GM19397 (cell line): ENCODE measurements at regions not wholly inside any gene's neighbourhood (a gene's known extent, or its start where the extent isn't known, plus 50 kb on each side); places are given as distances from the start of the nearest gene placed in this dataset.

Experiments
- ATAC-seq: cut with Tn5 transposase; IDR thresholded peaks from one replicate; pipeline ENCODE4 v1.9.1; 2021; ENCODE audit warnings: mild to moderate bottlenecking, moderate library complexity; ENCODE audit not compliant: unreplicated experiment

DNA sequence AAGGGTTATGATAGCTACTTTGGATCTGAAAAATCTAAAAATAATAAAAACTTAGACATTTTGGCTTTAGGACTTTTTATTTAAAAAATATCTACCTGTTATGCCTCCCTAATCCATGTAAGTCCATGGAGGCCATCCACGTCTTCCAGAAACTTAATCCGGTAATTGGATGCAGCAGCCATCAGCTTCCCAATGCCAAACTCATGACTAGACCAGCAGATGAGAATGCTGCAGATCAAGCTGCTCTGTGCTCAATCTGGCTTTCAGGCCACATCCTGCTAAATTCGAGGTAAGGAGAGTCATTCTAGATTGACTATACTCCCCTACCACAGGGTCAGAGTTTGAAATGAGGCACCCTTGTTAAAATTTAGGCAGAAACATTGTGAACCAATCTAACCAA lies 168.5 kb upstream of the TCERG1L start:
- ATAC-seq: no peak

DNA sequence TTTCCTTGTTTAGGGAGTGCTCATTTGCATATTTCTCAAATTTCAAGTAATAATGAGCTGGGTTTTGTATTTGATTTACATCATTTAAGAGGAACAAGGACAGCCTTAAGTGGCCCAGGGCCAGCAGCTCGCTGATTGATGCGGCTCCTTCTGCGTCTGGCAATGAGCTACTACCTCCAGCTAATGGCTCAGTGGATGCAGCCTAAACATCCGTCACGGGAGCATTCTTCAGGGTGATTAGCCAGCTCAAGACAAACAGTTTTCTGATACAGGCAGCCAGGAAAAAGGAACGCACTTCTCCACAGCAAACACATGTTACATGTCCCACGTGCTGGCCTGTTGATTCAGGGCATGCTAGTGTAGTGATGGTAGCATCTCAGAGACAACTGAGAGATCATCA lies 169.3 kb upstream of the TCERG1L start:
- ATAC-seq: no peak

DNA sequence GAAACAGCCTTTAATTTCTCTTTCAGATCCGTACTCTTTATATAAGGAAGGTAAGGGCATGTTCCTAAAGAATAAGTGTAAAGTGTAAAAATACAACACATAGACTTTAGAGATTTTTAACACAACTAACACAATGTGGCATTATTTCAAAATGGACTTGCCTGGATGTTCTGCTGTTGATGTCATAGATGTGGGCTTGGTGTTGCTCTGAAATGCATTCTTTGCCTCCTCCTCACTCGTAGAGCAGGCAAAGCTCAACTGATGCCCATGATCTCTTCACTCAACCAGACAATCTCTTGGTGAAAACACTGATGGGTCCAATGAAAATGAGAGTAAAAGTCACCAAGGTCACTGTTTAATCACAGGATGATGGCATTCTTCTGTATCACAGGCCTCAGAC lies 174.2 kb upstream of the TCERG1L start:
- ATAC-seq: no peak

DNA sequence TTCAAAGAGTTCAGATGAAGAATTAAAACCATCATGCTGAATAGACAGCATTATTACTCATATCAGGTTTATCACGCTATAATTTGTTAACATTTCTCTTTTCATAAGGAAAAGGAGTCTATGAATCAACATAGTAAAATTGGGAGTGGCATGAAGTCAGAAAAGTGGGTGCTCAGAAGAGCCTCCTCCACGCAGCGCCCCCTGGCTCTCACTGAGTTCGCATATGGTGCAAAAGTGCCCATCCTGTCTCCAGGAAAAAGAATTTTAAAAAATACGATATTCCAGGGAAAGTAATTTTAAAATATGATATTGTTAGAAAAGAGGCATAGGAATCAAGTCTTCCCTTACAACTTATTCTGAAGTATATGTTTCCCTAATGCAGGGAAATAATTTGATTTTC lies 176.3 kb upstream of the TCERG1L start:
- ATAC-seq: no peak

DNA sequence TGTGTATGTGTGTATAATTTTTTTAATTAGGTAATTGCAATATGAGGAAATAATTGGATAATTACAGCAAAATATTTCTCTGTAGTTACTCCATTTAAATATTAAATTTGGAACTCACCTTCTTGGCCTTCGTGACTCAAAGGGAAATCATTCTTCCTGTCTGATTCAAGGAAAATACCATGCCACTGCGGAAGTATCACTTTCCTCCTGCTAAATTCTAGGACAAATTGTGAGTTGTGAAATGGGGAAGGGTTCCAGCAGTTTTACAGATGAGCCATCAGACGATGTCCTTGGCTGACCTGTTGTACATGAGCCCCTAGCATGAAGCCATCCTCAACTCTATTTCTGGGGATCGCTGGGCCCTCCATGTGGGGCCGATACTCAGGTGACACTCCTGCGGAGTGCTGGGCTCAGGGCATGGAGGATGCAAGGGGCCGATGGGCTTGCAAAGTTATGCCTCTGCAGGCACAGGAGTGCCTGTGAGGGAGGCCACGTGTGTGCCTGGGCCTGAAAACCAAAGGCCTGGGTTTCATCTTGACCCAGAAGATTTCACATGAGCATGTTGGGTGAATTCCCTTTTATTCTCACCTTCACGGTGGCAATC lies 179.6 kb upstream of the TCERG1L start:
- no peak for ATAC-seq

DNA sequence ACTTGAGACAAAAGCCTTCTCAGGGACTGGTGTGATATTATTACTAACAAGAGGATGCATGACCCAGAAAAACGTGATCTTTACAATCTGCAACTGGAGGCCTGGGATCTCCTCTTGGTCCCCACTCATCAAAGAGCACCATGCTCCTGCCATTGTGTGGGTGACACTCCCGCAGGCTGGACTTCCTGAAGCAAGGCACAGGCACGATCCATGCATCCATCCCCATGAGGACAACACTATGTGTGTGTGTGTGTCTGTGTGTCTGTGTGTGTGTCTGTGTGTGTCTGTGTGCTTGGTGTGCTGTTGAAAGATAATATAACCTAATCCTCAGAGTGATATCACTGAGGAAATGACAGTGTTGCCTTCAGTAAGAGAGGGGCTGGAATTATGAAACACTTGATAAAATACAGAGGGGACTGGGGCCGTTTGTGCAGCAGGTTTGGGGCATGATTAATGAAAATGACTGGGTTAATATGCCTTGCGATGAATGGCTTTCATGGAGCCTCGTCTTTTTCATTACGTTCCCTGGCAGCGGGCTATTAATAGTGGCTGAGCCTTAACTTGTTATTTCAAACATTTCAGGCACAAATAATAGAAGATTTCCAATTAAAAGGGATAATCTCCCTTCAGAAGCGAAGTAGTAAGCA lies 180.8 kb upstream of the TCERG1L start:
- no peak for ATAC-seq

DNA sequence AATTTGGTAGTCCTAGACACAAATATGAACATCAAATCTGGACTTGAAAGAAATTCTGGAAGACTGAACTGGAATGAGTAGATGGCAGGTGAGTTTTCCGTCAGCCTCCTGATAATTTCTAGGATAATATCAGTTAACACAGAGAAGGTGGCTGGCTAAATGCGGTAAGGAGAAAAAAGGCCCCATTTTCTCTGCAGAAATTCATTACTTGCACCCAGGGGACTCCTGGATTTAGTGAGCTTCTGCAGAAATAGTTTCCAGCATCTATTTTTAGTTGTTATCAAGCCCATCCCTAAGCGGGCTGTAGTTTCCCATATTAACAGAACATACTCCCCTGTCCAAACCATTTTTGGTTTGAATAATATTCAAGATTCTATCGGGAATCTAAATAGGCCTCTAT lies 181.9 kb upstream of the TCERG1L start:
- no peak for ATAC-seq

DNA sequence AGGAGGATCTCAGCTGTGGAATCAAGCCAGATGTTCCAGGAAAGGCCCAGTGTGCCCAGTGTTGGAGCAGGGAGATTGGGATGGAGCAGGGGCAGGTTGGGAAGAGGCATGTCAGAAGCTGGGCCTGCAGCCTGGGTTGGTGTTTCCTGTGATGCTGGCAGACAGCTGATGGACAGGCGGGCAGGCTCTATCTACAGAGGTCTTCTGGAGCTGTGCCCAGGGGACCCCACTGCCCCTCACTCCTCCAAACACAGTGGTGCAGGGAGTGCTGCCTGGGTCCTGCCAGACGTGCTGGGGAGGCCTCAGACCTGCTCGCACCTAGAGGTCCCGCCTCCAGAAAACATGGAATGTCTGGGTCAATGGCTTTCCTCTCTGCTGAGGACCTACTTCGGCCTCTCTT lies 182.9 kb upstream of the TCERG1L start:
- no peak for ATAC-seq

DNA sequence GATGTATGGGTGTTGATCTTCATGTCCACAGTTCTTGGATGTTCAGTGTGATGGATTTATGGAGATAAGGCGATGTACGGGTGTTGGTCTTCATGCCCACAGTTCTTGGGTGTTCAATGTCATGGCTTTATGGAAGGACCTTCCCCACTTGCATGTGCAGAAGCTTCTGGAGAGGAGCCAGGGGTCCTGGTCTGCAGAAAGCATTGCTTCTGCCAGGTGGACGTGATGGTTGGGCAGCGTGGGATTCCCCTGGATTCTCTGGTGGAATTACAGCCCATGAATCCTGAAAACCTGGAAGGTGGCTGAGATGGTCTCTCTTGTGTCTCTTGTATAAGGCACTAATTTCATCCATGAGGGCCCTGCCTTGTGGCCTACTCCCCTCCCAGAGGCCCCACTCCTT lies 183.7 kb upstream of the TCERG1L start:
- ATAC-seq: no peak

DNA sequence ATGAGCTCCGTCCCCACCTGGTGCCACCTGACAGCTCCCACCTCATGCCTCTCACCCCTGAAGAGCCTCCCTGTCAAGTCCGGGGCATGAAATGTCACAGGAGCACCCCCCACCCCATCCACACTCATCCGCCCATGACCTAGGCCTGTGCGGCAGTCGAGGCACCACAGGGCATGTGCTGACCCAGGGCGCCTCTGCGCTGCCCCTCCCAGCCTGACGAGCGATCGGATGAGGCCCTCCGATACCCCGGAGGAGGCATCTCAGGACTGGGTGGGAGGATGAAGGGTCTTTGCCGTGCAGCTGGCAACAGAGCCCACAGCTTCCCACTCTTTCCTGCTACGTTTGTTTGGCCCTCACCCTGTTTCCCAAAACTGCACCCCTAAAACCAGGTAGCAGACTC lies 184.4 kb upstream of the TCERG1L start:
- no peak for ATAC-seq

DNA sequence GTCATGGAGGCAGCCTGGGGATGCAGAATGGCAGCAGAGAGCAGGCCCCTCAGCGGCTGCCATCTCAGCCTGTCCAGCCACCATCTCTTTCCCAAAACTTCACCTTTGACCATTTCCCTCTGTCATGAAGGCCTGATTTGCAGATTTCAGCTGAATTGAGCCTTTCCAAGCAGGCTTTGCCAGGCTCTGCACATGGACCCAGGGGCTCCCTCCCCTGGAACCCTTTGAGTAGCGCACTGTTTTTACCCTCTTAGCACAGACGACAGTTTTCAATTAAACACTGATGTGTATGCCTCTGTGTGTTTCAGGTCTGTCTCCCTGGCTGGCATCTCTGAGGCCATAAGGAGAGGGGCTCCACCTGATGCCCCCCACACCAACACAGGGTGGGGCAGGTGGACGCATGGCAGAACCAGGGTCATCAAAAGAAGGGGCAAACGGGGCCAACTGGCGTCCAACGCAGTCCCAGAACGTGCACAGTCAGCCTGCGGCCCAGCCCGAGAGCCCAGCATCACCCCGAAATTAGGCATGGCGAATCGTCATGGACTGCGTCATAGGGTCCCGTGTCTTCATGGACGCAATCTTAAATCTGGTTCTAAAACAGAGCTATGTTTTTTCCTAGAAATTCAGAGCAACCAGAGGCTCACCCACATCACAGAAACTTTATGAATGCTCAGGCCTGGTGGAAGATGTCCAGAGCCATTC lies 185.0 kb upstream of the TCERG1L start:
- ATAC-seq: no peak

DNA sequence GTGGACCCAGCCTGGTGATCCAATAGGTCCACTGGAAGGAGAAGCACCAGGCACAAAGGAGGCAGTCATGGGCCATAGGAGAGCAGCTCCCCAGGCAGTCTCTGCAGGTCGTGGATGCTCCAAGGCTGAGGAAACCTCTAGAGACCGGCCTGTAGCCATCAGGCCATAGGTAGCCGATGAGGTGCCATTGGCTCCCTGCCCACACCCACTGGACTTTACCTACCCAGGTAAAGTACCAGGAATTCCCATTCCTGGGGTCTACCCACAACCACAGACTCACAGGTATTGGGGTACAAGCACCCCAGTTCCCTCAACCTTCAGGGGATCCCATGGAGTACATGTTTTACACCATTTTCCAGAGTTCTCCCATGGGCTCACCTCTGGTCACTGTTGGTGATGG lies 188.0 kb upstream of the TCERG1L start:
- ATAC-seq: no peak

DNA sequence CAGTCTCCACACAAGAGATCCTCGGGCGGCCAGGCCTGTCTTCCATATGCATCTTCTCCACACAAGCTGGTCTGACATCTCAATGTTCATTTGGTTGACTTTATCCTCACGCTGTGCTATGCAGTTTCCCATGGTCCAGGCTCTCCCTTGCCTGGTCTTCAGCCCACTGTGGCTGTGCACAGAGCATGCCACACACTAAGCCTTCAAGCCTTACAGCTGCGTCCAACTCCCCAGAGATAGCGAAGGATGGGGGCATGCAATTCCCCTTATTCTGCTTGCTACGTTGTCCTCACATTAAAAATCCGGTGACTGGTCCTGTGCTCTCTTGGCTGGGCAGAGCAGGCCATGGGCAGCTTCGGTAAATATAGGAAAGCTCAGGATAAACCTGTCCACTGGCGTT lies 188.7 kb upstream of the TCERG1L start:
- no peak for ATAC-seq

DNA sequence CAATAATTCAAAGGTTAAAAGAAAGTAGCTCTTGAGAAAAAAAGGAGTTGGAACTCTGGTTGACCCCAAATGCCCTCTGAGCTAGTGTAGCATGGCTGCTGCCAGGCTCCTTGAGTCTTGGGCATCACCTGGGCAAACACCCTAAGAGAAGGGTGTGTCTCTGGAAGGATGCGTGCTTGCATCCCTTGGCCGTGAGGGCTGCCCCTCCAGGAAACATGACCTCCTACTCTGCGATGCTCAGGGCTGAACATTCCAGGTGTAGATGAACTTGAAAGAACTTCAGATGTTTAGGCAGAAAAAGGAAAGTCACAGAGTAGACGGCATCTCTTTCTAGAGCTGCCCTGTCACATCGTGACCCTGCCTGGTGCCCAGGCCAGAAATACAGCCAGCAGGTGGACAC lies 189.4 kb upstream of the TCERG1L start:
- ATAC-seq: no peak

DNA sequence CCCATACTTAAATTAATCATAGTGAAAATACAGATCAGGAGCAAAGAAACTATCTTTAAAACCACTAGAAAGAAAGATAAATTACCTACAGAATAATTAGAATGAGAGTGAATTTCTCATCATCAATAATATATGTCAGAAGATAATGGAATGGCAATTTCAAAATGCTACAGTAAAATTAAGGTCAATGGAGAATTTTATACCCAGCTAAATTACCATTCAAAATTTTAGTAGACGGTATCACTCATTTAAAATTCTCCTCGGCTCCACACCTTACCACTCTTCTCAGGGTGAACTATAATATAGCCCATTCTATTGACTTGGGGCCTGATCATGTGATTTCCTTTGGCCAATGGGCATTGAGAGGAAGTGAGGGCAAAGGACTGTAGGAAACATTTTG lies 192.5 kb upstream of the TCERG1L start:
- no peak for ATAC-seq

DNA sequence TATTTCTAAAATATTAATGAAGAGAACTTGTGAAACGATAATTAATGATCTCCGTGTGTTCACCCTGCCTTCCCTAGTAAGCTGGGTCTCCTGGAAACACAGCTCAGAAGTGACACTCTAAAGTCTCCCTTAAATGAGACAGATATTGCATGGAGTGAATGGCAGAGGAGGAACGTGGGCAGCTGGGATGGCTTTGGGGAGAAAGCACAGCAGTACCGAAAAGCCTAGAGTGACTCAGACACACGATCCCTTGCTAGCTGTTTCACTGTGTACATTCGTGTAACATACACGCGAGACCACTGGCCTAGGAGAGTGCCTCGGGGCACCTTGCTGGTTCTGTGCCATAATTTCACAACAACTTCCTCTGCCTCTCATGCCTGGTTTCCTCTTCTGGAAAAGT lies 199.9 kb upstream of the TCERG1L start:
- ATAC-seq: no peak

DNA sequence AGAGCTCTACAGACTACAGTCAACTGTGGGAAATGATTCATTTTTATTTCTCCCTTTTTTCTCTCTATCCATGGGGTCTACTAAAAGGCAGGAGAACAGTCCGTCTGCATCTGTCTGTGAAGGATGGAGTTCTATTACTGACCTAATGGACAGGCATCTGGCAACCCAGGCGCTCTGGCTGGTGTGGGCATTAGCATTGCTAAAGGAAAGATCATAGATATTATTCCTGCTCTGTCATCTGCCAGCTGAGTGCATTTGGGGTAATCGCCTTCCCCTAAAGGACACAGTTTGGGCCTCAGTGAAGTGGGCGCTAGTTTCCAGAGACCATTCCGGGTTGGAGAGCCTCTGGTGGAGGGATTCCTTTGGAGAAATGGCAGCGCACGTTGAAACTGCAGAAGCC lies 201.3 kb upstream of the TCERG1L start:
- no peak for ATAC-seq

DNA sequence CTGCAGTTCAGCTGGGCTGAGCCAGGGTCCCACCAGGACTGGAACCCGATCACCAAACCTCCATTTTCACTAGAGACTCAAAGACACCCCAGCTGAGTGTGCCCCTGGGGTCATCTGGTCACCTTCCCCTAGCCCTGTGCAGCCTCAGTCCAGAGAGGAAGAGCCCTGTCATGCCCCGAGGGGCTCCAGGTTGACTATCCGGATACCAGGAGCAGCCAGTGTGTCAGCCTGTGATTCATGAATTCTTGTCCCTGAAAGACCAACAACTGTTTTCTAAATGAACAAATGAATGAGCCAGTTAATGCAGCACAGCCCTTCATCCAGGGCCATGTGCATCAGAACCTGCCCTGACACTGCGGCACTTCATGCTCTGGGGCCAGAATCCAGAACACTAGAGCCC lies 201.9 kb upstream of the TCERG1L start:
- ATAC-seq: no peak

DNA sequence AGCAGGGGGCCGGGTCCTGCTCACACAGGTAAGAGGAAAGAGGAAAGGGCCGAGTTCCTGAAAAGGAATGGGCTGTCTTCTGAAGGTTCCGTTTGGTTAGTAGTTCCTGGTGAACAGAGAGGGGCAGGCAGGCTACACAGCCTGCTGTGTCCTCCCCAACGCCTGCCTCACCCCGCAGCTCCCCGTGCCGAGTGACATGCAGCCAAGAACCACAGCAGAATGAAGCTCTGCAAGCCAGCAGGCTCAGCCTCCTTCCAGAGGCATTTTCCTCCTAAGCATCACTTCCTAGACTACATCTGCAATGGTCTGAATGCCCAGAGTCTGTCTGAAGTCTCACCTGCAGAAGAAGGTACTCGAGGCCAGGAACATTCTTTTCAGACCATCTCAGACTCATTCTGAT lies 202.4 kb upstream of the TCERG1L start:
- ATAC-seq: no peak

DNA sequence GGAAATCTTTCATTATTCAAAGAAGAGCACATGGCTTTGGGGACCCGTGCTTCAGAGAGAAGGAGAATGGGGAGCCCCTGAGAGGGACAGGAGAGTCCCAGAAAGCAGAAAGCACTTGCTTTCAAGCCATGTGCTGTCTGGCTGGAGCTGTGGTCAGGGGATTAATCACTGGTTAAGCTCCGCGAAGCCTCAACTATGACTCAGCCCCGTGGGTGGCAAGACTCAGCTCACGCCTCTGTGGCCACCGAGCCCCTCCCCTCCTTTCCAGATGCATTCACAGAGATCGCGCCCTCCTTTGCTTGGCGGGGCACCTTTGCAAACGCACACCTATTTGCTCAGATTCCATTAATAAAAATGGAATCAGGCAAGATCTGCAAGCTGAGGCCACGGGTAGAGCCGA lies 202.9 kb upstream of the TCERG1L start:
- no peak for ATAC-seq

DNA sequence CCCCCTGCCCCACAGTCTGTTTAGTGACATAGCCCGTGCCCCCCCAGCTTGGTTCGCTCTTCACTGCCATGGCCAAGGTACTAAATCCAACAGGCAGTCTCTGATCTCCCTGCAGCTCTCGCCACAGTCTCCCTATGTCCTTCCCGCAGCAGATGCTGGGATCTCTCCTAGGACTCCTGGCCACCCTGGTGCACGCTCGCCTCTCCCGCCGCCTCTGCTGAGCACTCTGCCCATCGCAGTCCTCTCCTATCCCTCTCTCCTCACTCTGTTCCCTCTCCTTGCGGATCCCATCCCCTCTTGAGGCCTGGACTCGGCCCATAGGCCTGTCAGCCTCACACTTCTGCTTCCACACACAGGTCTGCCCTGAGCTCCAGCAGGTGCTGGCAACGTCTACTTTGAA lies 204.8 kb upstream of the TCERG1L start:
- no peak for ATAC-seq

DNA sequence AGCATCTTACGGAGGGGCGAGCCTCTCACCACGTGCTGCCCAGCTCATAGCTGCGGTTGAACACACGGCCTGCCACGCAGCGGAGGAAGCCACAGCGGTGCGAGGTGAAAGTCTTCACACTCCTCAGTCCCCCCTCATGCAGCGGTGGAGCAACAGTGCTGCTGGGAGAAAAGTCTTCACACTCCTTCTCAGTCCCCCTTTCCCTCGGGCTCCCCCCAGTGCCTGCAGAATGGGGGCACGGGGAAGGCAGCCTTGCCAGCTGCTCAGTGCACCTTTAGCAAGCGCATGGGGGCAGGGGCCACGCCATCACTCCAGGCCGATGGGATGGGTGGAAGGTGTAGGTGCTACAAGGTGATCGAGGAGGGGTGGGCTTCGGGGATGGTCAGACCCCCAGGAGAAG lies 206.3 kb upstream of the TCERG1L start:
- no peak for ATAC-seq
